ENCODE measurements at regions not wholly inside any gene's neighbourhood (a gene's known extent, or its start where the extent isn't known, plus 50 kb on each side); places are given as distances from the start of the nearest gene placed in this dataset.
"Not testable (repeated sequence)": the region's sequence is repeated elsewhere in the genome, so short reads cannot be mapped to it uniquely, and the experiment has no call there.

DNA sequence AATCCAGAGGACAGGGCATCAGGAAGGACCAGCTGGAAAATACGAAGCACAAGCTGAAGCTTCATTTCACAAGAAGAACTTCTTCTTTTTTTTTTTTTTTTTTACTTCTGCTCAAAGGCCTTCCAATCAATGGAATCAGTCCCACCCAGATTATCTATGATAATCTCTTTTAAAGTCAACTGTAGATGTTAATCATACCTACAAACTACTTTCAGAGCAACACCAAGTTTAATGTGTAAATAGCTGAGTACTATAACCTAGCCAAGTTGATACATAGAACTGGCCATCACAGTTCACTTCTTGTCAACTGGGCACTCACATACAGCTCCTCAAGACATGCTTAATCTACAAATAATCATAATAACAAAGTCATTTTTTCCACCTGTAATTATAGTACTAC is 1645.9 kb upstream of the CELF4 start:
- no peak for DNase-seq (ENCODE audit: low spot score)

DNA sequence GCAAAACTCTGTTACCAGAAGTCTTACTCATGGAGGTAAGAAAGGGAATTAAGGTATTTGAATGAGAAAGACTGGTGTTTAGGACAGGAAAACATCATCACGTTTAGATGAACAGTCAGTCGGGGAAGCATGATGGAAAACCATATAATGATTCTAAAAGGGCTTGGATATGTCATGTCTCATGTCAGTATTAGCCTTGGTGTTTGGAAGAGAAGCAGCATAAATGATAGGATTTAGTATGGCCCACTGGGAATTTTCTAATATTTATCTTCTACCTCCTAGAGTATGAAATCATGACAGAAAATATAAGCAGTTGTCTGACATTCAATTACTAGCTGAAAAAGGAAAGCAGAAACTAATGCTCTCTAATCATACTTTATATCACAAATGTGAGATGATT is 1643.6 kb upstream of the CELF4 start:
- DNase-seq (ENCODE audit: low spot score), result no peak

DNA sequence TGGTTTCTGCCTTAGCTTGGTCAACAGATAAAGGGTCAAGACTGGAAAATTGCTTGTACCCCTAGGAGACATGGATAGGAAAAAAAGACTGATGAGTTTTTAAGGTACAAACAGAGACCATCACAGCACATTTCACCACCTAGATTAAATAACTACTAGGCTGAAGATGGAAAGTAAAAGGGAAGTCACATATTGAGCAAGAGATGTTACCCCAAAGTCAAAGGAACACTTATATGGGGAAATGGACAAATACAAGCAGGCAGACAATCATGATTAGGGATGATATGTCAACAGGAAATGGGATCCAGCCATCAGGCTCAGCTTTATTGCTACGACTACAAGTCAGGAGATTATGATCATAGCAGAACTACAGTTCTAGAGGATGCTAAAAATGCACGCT is 1643.1 kb upstream of the CELF4 start:
- DNase-seq (ENCODE audit: low spot score), result no peak

DNA sequence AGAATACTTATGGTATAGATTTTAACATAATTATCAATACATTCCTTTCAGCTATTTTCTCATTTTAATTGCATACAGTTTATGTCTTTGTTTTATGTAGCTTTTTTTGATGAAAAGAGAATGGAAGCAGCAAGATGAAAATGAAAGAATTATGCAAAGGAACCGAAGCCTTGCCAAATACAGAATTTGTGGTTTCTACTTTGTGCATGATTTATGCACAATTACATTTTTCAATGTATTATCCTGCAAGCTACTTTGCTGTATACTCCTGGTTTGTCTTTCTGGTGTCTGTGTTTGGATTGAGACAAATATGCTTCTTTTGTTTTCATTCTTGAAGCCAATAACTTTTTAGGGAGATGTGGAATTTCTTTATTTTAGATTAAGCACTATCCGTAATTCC is 1642.6 kb upstream of the CELF4 start:
- no peak for DNase-seq (ENCODE audit: low spot score)

DNA sequence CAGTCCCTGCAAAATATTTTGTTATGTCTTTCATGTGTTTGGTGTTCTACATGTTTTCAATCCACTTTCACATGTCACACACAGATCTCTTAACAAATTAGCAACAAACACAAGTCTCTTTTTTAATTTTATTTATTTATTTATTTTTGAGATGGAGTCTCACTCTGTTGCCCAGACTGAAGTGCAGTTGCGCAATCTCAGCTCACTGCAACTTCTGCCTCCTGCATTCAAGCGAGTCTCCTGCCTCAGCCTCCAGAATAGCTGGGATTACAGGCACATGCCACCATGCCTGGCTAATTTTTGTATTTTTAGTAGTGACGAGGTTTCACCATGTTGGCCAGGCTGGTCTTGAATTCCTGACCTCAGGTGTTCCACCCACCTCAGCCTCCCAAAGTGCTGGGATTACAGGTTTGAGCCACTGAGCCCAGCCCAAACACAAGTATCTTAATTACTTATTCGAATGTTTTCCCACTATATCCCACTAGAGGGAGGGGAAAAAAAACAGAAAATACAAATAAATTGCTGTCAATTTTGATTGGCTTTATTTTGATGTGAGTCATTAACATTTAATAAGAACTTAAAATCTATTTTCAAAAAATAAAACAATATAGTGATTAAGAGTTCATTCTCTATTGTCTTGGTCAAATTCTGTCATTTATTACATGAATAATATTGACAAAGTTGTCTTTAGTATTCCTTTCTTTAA is 1641.0 kb upstream of the CELF4 start:
- DNase-seq (ENCODE audit: low spot score), result not testable (repeated sequence)

DNA sequence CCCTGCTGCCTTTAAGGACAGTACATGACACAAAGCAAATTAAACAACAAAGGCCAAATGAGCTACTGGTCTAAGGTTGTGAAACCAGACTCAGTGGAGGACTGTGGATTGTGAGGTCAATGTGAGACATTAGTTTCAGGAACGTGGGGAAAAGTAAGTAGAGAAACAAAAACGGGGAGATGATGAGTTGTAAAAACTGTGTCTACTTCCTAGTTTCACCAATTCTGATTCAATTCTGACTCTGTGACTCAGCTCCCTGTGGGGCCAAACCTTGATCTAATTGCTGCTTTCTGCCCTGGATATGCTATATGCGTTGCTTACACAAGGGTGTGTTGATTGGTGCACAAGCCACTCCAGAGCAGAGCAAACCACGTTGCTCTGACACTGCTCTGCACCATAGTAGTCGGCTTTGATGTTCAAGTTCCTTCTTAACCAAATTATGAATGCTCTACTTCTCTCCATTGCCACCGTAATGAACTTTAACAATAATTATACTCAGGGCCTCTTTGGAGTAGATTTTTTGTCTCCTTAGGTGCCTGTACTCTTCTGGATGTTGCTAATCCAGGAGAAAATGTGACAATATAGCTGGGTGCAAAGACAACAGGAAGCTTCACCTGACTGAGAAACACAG is 1640.1 kb upstream of the CELF4 start:
- no peak for DNase-seq (ENCODE audit: low spot score)

DNA sequence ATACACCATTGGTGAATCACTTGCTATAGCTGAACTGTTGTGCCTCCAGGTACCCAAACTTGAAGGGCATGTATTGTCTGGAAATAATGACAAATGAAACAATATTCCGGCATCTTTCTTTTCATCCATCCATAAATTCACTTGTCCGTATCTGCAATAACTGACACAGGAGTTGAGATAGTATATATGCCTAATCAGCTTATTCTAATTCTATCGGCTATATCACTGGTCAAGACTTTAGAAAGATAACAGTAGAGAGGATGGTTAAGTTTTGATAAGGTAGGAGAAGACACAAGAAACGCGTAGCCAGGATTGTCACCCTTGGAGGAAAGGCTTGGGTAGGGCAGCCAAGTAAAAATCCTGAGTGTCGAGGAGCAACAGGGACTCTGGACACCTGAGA is 1634.6 kb upstream of the CELF4 start:
- DNase-seq (ENCODE audit: low spot score), result no peak

DNA sequence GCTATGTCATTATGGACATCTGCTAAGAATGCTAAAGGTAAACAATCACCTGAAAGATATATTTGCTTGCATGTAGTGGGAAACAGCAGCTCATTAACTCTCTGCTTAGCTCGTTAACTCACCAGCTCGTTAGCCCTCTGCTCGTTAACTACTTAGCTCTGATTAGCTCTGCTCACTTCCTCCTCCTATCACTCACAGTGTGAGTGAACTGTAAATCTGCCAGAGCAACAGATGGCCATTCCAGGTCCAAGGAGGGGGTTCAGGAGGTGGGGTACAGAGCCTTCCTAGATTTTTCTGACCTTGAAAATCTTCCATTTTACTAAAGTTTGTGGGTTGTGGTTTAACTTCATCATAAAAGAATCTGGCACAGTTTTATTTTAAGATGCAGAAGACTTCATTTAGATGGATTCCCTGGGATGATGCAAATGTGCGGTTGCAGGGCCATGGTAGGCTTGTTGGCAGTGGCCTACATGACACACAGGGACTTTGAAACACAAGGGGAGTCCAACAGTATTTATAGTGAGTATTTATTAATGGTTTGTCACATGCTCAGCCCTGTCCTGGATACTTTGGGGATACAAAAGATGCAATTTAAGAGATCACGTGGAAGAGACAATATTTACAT is 1633.7 kb upstream of the CELF4 start:
- DNase-seq (ENCODE audit: low spot score), result no peak

DNA sequence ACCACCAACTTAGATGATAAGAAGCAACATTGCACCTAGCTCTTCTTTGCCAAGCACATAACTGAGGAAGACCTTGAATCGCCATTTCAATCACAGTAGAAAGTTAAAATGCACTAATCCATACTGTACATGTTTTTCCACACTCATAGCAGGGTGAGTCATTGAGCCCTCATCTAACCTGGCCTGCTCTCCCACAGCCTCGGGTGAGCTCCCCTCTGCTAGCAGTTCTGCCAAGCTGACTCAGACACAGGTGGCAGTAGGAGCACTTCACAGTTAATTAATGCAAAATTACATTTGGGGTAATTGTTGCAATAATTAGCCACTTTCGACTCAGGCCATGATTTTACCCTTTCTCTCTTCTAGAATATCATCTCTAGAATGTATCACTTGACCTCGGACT is 1632.8 kb upstream of the CELF4 start:
- no peak for DNase-seq (ENCODE audit: low spot score)

DNA sequence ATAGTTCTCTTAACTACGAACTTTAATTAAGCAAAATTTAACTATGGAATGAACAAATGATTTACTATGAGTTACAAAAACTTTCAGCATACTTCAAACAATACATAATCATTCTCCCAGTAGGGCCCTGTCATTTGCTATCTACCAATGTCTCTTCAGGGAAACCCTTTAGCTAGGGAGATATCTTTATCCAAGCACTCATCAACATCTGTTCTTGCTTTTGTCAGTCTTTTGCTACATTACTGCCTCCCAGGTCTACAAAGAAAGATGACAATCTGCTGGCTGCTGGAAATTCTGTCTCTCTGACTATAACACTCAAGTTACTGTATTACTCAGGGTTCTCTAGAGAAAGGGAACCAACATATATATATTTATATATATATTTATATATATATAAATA is 1626.3 kb upstream of the CELF4 start:
- no peak for DNase-seq (ENCODE audit: low spot score)

DNA sequence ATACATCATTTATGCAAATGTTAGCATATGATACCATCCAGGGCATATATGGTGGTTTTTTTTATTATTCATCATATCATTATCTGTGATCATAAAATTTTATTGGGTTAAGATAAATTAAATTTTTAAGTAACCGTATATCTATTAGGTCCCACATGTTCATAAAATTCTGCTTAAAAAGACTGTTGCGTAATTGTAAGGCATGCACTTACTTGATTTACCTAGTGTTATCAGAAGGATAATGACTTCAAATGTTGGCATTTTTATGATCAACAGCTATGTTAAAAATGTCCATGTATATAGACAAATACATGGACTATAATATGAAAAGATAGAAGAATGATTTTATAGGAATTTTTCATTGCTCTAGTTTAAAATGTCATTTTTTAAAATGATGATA is 1625.5 kb upstream of the CELF4 start:
- DNase-seq (ENCODE audit: low spot score), result no peak

DNA sequence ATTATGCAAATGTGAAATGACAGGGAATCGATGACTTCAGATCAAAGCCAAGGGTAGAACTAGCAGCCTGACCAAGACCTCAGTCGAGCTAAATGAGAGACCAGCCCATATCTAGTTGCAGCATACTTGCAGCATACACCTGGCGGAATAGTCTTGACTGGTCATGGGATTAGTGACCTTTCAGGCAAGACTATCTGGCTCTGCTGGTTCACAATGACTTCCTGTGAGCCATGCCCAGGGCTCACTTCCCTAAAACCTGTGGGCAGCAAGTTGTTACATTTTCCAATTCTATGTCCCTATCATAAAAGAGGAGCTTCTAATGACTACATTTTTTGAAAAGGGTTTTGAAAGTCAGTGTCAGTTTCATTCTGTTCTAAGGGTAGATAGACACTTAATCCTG is 1624.9 kb upstream of the CELF4 start:
- no peak for DNase-seq (ENCODE audit: low spot score)

DNA sequence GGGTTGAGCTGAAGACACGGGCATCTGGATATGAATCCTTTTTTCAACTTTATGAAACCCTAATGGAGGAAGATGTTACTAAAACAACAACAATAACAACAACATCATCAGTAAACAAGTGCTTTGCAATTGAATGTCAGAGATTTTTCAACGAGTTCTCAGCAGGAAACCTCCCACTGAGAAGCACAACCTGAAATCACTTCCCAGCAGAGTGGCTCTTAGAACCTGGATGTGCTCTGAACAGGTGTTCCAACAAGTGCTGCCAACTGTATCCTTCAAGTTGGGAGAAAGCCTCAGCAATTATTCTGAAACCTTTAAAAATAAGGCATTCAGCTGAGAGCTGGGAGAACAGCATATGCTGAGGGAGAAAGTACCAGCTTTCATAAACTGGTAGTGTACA is 1622.7 kb upstream of the CELF4 start:
- DNase-seq (ENCODE audit: low spot score), result no peak

DNA sequence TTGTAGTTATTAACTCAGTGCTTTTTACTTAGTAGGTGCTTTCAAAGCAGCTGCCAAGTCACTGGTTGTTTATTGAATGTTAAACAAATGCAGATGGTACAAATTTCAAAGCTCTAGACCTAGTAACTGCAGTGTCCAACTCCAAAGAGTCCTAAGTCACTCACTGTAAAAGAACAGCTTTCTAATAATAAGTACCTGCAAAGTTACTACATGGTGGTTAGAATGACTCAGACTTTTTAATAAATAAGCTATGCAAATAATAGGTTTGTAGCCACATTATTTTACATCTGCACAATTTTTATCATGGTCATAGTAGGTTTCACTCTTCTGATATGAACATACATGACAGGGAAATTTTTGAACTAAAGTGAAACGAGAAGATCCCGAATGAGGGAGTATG is 1620.4 kb upstream of the CELF4 start:
- DNase-seq (ENCODE audit: low spot score), result no peak

DNA sequence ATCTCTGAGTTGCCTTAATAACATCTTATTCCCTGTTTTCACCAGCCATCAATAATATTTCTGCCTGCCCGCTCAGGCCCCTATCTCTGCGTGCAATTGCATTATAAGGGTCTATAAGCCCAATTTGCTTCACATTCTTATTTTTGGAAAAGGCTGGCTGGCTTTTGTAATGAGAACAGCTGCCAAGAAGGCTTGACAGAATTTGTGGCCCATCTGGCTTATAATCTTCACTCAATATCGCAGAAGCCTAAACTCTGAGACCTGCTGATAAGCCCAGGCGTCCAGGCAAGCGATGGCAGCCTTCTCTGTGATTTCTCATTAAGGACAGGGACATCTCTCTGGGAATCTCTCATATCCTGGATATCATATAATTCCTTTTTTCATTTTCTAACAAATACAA is 1618.6 kb upstream of the CELF4 start:
- DNase-seq (ENCODE audit: low spot score), result no peak

DNA sequence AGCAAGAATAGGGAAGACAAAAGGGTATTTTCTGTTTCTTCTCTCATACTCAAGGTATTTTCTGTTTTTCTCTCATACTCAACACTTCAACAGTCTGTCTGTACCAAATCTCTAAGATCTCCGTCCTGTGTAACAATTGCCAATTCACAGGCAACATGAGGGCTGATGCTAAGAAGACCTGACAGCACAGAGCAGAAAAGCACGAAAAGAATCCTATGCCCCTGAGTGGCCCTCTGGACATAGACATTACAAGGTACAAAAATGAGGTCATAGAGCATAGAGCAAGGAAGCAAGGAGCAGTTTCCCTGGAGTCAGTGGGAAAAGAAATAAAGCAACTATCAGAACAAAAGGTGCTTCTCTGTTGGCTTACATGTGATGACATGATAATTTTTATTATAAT is 1612.6 kb upstream of the CELF4 start:
- no peak for DNase-seq (ENCODE audit: low spot score)

DNA sequence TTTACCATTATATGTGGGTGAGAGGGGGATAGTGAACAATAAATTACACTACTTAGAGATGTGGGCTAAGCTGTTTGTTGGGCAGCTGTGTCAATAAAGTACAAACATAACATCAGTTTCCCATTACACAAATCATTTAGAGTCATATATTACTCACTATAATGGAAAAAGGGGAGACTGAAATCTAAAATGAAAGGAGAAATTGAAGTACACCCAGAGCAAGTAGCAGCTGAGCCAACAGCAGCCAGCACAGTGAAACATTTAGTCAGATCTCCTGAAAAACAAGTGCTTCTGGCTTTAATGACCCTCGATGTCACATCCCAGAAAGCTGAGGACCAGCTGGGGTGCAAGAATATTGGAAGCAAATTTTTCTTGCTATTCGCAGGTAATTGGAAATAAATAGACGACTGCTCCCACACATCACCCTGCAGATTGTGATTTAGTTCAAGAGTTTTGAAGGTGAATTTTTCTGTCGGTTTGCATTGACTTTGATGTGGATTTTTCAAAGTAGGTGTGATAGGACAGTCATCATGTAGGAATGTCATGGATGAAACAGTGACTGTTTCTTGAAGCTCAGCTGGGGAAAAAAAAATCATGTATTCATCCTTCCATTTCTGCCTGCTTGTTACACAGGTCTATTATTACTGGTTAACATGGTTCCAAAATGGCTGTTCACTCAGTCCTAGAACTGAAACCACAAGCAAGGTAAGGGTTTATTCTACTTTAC is 1607.3 kb upstream of the CELF4 start:
- no peak for DNase-seq (ENCODE audit: low spot score)

DNA sequence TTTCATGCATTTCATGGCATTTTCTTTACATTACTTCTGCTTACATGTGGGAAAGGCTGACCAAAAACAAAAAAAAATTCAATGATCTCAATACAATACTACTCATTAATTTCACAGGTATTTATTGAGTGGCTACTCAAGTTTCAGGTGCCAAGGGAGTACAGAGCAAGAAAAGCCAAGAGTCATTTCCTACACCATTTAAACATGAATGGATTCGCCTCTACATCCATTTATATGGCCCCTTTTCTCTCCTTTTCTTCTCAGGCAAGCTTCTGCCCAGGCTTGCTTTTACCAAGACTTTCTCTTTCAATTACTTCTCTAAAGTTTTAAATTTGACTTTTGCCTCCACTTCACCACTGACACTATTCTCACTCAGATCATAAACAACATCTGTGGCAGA is 1603.1 kb upstream of the CELF4 start:
- DNase-seq (ENCODE audit: low spot score), result no peak

DNA sequence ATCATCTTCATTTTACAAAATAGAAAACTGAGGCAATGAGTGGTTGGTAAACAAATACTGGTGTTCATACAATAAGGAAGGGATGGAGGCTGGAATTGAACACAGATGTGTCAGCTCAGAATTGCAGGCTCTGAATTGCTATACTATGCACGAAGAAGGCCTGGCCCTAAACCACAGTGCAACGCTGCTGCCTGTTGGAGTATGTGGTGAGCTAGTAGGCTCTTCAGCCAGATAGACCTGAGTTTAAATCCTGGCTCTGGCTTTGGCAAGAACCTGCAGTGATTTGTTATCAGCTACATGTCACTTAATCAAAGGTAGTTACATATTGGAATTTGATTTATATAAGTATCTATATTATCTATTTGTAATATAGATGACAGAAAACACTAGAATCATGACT is 1602.4 kb upstream of the CELF4 start:
- no peak for DNase-seq (ENCODE audit: low spot score)

DNA sequence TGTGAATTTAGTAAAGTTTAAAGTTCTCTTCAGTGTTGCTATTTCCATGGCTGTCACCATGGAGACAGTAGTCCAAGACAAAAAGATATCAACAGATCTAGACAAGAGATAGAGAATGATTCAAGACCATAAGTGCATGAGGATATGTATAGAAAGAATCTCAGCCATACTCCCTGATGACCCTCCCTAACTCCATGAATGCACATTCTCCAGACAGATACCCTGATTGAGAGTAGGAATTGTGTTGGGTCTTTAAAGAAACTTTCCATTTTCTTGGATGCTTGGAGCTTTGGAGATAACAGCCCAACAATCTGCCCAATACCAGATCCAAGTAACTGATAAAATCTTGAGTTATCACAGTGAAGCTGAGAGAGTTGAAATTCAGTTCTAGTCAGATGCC is 1601.2 kb upstream of the CELF4 start:
- DNase-seq (ENCODE audit: low spot score), result no peak

DNA sequence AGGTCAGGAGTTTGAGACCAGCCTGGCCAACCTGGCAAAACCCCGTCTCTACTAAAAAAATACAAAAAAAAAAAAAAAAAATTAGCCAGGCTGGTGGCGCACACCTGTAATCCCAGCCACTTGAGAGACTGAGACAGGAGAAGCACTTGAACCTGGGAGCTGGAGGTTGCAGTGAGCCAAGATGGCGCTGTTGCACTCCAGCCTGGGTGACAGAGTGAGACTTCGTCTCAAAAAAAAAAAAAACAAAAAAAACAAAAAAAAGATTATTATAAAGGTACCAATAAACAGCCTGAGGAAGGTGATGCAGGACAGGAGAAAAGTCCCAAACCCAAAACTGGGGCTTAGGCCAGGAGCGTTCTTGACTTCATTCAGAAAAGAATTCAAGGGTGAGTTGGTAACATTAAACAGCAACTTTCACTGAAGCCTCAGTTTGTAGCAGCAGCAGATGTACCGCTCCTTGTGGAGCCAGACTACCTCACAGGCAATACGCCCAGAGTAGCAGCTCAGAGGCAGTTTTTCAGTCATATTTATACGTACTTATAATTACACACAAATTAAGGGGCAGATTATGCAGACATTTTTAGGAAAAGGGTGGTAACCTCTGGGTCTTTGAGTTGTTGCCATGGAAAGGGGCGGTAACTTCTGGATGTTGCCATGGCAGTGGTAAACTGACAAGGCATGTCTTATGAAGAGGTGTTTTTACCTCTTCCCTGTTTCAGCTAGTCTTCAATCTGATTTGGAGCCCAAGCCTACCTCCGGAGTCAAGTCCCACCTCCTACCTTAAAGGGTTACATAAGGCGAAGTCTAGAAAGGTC is 1596.6 kb upstream of the CELF4 start:
- DNase-seq (ENCODE audit: low spot score), result no peak

DNA sequence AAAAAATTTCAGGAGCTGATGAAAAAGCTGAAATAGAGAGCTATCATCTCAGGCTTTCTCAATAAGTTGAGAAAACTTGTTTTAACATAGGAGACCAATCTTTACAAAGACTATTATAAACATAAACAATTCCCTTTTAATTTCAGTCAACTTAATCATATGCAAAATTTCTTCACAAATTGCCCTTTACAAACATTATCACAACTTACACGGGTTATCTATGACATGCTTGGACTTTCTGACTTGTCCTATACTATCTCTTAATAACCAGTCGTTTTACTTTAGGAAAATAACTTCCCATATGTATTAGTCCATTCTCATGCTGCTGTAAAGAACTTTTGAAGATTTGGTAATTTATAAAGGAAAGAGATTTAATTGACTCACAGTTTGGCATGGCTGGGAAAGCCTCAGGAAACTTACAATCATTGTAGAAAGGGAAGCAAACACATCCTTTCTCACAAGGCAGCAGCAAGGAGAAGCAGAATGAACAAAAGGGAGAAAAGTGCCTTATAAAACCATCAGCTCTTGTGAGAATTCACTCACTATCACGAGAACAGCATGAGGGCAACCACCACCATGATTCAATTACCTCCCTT is 1583.7 kb upstream of the CELF4 start:
- no peak for DNase-seq (ENCODE audit: low spot score)
